Loucy (cell line): ENCODE measurements at regions not wholly inside any gene's neighbourhood (a gene's known extent, or its start where the extent isn't known, plus 50 kb on each side); places are given as distances from the start of the nearest gene placed in this dataset.

Experiments used
- H2AFZ ChIP-seq: fragments of 200-600 bp; sonication (generic); 2 replicates; pipeline ENCODE4 v1.6.0; 2016; ENCODE audit warnings: antibody characterized with exemption, mild to moderate bottlenecking, low read length, moderate library complexity
- H3F3A ChIP-seq: fragments of 200-600 bp; 2 replicates; pipeline ENCODE4 v1.6.0; 2016; ENCODE audit warnings: antibody characterized with exemption, low read depth, mild to moderate bottlenecking
- H3K27me3 ChIP-seq: fragments of 200-600 bp; sonication (generic); 2 replicates; pipeline ENCODE4 v1.6.1; 2014; ENCODE audit warnings: low read length, mild to moderate bottlenecking; ENCODE audit not compliant: insufficient read depth, poor library complexity, severe bottlenecking
- H3K36me3 ChIP-seq: fragments of 200-600 bp; sonication (generic); 2 replicates; pipeline ENCODE4 v1.6.1; 2016; ENCODE audit warnings: low read length; ENCODE audit not compliant: insufficient read depth
- H3K4me1 ChIP-seq: fragments of 200-600 bp; sonication (generic); 2 replicates; pipeline ENCODE4 v1.5.1; 2014; ENCODE audit warnings: low read length, mild to moderate bottlenecking; ENCODE audit not compliant: insufficient read depth, poor library complexity, severe bottlenecking
- H3K4me2 ChIP-seq: fragments of 200-600 bp; sonication (generic); 2 replicates; pipeline ENCODE4 v1.6.0; 2014; ENCODE audit warnings: antibody characterized with exemption, low read length, low read depth, mild to moderate bottlenecking; ENCODE audit not compliant: poor library complexity, severe bottlenecking
- H3K4me3 ChIP-seq: fragments of 200-600 bp; sonication (generic); 2 replicates; pipeline ENCODE4 v1.5.1; 2014; ENCODE audit warnings: low read length, mild to moderate bottlenecking, mixed read lengths; ENCODE audit not compliant: poor library complexity, severe bottlenecking
- H3K79me2 ChIP-seq: fragments of 200-600 bp; sonication (generic); 2 replicates; pipeline ENCODE4 v1.6.1; 2014; ENCODE audit warnings: low read length; ENCODE audit not compliant: insufficient read depth
- H3K9ac ChIP-seq: fragments of 200-600 bp; sonication (generic); 2 replicates; pipeline ENCODE4 v1.6.0; 2014; ENCODE audit warnings: mild to moderate bottlenecking, low read depth, low read length, moderate library complexity; ENCODE audit not compliant: poor library complexity, severe bottlenecking
- H3K9me2 ChIP-seq: fragments of 200-600 bp; sonication (generic); replicated peaks from 2 replicates; pipeline ENCODE4 v1.6.1; 2016; ENCODE audit warnings: low read depth, low read length, mixed read lengths
- H3K9me3 ChIP-seq: fragments of 200-600 bp; sonication (generic); 2 replicates; pipeline ENCODE4 v1.6.1; 2014; ENCODE audit warnings: mild to moderate bottlenecking, antibody characterized with exemption, low read length, low read depth; ENCODE audit not compliant: insufficient read depth
- H4K20me1 ChIP-seq: fragments of 200-600 bp; sonication (generic); 2 replicates; pipeline ENCODE4 v1.6.0; 2014; ENCODE audit warnings: antibody characterized with exemption, low read length, mild to moderate bottlenecking; ENCODE audit not compliant: insufficient read depth, poor library complexity, severe bottlenecking
- EZH2phosphoT487 ChIP-seq: fragments of 200-600 bp; IDR thresholded peaks from 2 replicates; pipeline ENCODE4 v1.6.1; 2018; ENCODE audit warnings: antibody characterized with exemption, mild to moderate bottlenecking, moderate library complexity, borderline replicate concordance
- TF ChIP-seq, protein P1 (sequence below): fragments of 200-600 bp; sonication (generic); conservative IDR thresholded peaks from 2 replicates; pipeline ENCODE4 v1.5.1; 2014; ENCODE audit warnings: mild to moderate bottlenecking, antibody characterized with exemption, low read length

DNA sequence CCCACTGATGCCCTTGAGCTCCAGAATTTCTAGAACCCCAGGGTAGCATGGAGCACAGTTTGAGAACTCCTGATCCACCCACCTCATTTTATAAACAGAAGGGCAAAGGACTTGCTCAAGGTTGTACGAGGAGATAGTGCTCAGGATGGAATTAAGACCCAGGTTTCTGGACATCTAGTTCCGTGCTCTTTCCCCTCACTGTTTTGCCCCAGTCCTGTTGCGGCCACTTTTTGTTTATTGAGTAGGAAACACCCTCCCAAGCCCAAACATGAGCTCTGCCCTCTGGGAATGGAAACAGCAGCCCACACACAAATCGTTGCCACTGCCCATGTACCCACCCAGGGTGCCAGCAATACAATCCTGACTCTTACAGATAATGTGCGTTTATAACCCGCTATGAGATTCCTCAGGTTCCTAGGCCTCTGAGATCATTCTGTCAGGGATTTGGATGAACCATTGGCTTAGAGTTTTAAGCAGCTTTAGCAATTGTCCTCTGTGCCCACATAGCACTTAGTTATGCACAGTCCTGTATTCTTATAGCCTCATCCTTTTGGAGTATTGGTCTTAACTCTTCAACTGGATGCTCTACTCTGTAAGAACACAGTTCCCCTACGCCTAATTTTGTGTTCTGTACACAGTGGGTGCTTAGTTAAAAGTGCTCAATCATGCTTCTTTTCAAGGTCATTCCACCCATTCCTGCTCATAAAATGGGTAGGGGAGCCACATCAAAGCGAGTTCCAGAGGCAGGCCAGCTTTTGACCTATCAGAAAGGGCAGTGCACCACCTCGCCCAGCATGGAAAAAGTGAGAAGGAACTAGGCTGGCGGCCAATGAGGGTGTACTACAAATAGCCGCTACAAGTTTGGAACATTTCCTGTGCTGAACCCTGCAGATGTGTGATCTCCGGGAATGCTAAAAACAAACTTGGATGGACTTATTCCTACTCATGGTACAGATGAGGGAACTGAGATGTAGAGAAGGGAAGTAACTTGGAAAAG is 60.3 kb upstream of the IGFBP2 start:
- Histone ChIP-seq H4K20me1 (no peaks in the 10 kb centered on the region), H3K4me1 (peaks cover 12% of the 10 kb centered on the region), H3K36me3 (no peaks in the 10 kb centered on the region), H3K4me2 (no peak overlapping the region), H3K9ac (no peak overlapping the region), H3K79me2 (no peaks in the 10 kb centered on the region), H3K27me3 (peaks cover 49% of the 10 kb centered on the region), H3K9me2 (no peaks in the 10 kb centered on the region), H3K9me3 (no peaks in the 10 kb centered on the region), H2AFZ (no peak overlapping the region), H3K4me3 (no peak overlapping the region), H3F3A (no peaks in the 10 kb centered on the region)
- TF ChIP-seq, protein P1, sequence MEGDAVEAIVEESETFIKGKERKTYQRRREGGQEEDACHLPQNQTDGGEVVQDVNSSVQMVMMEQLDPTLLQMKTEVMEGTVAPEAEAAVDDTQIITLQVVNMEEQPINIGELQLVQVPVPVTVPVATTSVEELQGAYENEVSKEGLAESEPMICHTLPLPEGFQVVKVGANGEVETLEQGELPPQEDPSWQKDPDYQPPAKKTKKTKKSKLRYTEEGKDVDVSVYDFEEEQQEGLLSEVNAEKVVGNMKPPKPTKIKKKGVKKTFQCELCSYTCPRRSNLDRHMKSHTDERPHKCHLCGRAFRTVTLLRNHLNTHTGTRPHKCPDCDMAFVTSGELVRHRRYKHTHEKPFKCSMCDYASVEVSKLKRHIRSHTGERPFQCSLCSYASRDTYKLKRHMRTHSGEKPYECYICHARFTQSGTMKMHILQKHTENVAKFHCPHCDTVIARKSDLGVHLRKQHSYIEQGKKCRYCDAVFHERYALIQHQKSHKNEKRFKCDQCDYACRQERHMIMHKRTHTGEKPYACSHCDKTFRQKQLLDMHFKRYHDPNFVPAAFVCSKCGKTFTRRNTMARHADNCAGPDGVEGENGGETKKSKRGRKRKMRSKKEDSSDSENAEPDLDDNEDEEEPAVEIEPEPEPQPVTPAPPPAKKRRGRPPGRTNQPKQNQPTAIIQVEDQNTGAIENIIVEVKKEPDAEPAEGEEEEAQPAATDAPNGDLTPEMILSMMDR, result no peak
- no peak for TF ChIP-seq EZH2phosphoT487

DNA sequence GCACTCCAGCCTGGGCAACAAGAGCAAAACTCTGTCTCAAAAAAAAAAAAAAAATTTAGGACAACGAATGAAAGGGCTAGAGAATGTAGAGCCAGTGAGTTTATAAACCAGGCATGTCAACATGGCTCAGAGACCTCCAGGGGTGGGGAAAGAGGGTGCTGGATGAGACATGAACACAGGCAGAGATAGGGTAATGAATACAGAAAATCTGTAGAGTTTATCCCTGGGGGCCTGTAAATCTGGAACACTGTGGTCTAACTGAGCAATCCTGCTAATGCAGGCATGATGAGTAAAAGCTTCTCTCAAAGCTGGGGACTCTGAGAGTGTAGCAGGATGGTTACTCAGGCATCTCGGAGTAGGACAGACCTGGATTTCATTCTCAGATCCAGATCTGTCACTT is 59.2 kb upstream of the IGFBP2 start:
- Histone ChIP-seq H3K27me3 (peaks cover 41% of the 10 kb centered on the region), H2AFZ (no peak overlapping the region), H3K36me3 (no peaks in the 10 kb centered on the region), H3K4me1 (peaks cover 22% of the 10 kb centered on the region), H4K20me1 (no peaks in the 10 kb centered on the region), H3K4me3 (no peak overlapping the region), H3F3A (no peaks in the 10 kb centered on the region), H3K9me2 (no peaks in the 10 kb centered on the region), H3K4me2 (no peak overlapping the region), H3K79me2 (no peaks in the 10 kb centered on the region), H3K9ac (no peak overlapping the region), H3K9me3 (no peaks in the 10 kb centered on the region)
- no peak for TF ChIP-seq EZH2phosphoT487
- TF ChIP-seq, protein P1, result no peak

DNA sequence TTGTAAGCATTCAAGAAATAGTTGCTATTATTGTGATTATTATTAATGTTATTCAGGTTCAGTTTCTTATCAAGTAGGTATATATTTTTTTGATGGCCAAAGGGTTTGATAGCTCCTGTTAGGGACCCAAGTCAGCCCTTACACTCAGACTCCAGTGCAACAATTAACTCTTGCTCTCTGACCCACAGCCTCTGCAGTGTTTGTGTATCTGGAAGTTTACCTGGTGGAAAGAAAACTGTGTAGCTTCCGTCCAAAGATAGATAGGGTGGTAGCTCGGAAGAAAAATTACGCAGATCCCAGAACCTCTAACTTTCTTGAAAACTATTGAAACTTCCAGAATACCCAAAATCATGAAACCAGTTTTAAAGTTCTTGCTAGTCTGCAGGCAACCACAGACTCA is 58.6 kb upstream of the IGFBP2 start:
- H3K4me3 ChIP-seq, result no peak overlapping the region
- no peak overlapping the region for H3K4me2 ChIP-seq
- no peaks in the 10 kb centered on the region for H4K20me1 ChIP-seq
- no peaks in the 10 kb centered on the region for H3F3A ChIP-seq
- H3K9me2 ChIP-seq, result no peaks in the 10 kb centered on the region
- no peaks in the 10 kb centered on the region for H3K36me3 ChIP-seq
- TF ChIP-seq EZH2phosphoT487, result no peak
- TF ChIP-seq, protein P1, result no peak
- H3K27me3 ChIP-seq, result peaks cover 35% of the 10 kb centered on the region
- no peaks in the 10 kb centered on the region for H3K9me3 ChIP-seq
- H3K4me1 ChIP-seq, result peaks cover 22% of the 10 kb centered on the region
- H2AFZ ChIP-seq, result no peak overlapping the region
- no peak overlapping the region for H3K9ac ChIP-seq
- H3K79me2 ChIP-seq, result no peaks in the 10 kb centered on the region
